GM18951 (cell line): ENCODE measurements at regions not wholly inside any gene's neighbourhood (a gene's known extent, or its start where the extent isn't known, plus 50 kb on each side); places are given as distances from the start of the nearest gene placed in this dataset.

ENCODE experiments used
- POLR2A ChIP-seq: IDR thresholded peaks from 4 replicates; pipeline ENCODE4 v1.6.1; 2011; ENCODE audit warnings: mild to moderate bottlenecking; ENCODE audit not compliant: insufficient read length, insufficient read depth; ENCODE audit errors: extremely low read depth
- in situ Hi-C: fragments of 300-500 bp; cut with MboI; formaldehyde crosslinking; loops from one replicate; pipeline ENCODE4 v1.12.0; 2022; ENCODE audit warnings: low sequenced_read_pairs, mixed read lengths, inconsistent platforms; ENCODE audit not compliant: unreplicated experiment

DNA sequence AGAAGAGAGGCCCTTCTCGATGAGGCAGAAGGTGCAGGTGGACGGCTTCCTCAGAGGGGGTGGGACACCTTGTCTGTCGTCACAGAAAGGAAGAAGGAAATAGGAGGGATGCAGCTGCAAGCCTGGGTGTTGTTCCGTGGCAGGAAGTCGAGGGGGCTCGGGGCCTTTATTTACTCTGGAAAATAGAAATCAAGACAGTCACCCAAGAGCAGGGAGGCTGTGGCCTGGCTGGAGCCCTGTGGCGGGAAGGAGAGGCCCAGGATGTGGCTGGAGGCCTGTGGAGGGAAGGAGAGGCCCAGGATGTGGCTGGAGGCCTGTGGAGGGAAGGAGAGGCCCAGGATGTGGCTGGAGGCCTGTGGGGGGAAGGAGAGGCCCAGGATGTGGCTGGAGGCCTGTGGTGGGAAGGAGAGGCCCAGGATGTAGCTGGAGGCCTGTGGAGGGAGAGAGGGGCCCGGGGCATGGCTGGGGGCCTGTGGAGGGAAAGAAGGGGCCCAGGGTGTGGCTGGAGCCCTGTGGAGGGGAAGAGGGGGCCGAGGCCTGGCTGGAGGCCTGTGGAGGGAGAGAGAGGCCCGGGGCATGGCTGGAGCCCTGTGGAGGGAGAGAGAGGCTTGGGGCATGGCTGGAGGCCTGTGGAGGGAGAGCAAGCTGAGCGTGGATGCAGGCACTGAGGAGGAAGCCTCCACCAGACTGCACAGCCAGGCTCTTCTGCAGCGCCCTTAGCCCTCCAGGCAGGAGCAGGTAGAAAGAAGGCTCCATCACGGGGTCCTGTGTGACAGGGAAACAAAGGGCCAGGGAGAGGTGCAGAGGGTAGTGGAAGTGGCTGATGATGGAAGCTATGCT is 97.3 kb upstream of the SFMBT2 start:
- in situ Hi-C loops: no loop called here
- no peak for TF ChIP-seq POLR2A

- no peak for TF ChIP-seq POLR2A
- in situ Hi-C loops: no loop called here
Measured at GRCh38 chr10:7506571-7506970, 95.7 kb upstream of the SFMBT2 start.

- TF ChIP-seq POLR2A: no peak
- in situ Hi-C loops: no loop called here
Measured at GRCh38 chr10:7505196-7505595, 94.4 kb upstream of the SFMBT2 start.

- in situ Hi-C loops: no loop called here
- no peak for TF ChIP-seq POLR2A
Measured at GRCh38 chr10:7503190-7503589, 92.4 kb upstream of the SFMBT2 start.

DNA sequence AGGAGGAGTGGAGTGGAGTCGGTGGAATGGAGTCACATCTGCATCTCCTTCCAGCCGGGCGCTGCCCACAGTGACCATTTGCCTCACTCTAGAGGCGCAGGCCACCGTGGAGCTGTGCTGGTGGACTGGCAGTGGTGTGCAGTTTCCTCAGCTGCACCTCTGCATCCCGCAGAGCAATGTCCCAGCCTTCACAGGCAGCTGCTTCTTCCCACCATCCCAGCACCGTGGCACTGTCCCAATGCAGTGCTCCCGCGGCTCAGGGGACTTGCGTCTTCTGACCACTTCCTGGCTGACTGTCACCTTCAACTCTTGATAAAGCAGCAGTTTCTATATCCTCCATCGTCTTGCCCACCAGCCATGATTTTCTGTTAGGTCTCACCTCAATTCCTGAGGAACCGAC is 90.3 kb upstream of the SFMBT2 start:
- no peak for TF ChIP-seq POLR2A
- in situ Hi-C loops: no loop called here

GRCh38 chr10:7498111-7498510 is 87.3 kb upstream of the SFMBT2 start:
- TF ChIP-seq POLR2A: no peak
- in situ Hi-C loops: no loop called here

GRCh38 chr10:7493996-7494395 is 83.2 kb upstream of the SFMBT2 start:
- in situ Hi-C loops: no loop called here
- no peak for TF ChIP-seq POLR2A

DNA sequence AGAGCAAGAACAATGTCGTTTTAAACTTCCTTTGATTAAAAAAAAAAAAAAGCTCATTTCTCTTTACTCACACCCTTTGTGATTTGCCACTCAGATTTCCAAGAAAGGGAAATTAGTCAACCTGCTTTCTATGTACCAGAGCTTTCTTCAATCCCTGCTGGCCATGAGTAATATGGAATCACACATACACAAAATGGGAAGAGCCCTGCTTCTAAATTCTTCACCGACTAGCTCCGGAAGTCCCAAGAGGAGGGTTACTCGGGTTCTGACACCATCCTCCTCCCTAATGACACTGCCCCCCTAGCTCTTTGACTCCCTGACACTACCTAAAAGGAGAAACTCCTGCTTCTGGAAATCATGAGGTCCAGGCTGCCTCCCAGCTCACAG is 81.8 kb upstream of the SFMBT2 start:
- in situ Hi-C loops: no loop called here
- TF ChIP-seq POLR2A: no peak

DNA sequence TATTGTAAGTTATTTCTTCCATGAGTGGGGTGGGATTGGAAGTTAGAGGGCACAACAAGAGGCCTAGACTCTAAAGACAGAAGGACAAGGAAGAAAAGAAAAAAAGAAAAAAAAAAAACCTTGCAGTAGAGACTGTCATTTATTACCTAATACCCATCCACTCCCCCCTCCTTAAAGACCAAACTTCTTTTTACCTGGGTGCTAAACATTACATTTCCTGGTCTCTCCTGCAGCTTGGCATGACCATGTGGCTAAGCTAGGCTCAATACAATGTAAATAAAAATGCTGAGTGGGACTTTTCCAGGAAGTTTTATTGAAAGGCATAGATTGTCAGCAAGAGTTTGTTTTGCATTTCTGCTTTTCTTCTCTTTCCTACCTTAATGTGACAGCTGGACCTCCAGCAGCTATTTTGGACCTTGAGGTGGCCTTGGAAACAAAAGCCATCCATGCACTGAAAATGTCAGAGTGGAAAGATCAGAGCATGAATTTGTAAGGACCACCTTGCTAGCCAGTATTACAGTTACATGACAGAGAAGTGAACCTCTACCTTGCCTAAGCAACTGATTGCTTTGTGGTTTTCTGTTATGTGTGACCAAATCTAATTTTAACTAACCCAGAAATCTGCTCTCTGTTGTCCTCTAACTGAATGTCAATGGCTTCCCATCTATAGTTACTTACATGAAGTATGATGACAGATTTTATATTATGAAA is 81.3 kb upstream of the SFMBT2 start:
- TF ChIP-seq POLR2A: no peak
- in situ Hi-C loops: no loop called here

GRCh38 chr10:7491230-7491629 is 80.4 kb upstream of the SFMBT2 start:
- in situ Hi-C loops: no loop called here
- TF ChIP-seq POLR2A: no peak

DNA sequence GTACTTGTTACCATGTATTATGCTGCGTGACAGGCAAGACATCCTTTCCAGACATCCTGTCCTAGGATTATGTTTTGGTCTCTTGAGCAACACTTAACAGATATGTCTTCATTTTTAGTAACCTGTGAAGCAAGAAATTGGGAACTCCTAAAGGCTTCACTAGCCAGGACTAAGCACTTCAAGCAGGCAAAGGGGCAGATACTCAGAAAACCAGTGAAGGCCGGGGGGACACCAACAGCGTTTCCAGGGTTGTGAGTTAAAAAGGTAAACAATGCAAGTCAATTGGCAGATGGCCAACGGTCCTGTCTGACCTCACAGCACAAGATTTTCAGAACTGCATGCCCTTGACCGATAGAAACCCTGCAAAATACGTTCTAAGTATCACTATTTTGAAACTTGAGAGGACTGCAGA is 77.6 kb upstream of the SFMBT2 start:
- no peak for TF ChIP-seq POLR2A
- in situ Hi-C loops: no loop called here

DNA sequence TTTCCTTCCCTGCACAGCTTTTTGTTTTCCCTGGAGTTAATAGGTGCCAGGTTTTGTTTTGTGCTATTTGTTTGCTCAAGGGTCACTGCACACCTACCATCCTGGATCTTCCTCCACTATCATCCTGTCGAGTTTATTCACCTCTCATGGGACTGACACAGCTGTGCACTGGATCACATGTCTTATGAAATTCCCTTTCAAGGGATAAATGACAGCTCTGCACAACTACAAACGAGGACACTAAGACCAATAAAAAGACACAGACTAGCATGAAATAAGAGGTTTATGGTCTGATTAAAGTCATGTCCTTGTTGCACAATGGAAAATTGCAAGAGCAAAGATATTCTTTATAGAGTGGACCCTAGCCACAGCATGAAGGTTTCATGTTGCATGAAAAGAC is 76.7 kb upstream of the SFMBT2 start:
- TF ChIP-seq POLR2A: no peak
- in situ Hi-C loops: no loop called here

DNA sequence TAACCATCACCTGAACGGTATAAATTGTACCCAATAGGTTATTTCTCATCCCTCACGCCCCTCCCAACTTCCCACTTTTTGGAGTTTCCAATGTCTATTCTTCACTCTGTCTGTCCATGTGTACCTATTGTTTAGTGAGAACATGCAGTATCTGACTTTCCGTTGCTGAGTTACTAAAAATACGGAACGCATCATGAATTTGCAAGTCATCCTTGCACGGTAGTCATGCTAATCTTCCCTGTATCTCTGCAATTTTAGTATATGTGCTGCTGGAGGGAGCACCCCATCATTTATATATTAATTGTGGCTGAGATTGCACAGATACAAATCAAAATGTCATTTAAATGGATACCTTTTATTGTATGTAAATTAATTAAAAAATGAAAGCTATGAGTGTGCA is 75.7 kb upstream of the SFMBT2 start:
- in situ Hi-C loops: no loop called here
- TF ChIP-seq POLR2A: no peak

DNA sequence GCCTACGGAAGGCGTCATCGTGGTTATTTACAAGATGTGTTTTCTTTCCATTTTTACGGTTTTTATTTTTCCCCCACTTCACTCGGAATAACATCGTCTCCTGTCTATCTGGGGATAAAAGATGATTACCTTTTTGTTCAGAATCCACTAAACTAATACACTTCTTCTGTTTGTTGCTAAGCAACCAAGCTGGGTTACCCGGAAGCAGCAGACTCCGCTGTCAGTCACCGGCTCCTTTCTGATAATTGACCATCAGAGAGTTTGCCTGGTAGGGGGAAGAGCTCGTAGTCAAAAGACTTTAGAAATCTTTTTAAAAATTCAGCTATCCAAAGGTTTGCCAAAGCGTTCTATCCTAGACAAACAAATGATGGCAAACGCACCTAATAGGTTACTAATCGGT is 75.0 kb upstream of the SFMBT2 start:
- TF ChIP-seq POLR2A: no peak

More for the DNA sequence above, 75.0 kb upstream of the SFMBT2 start:
- in situ Hi-C loops: no loop called here
